HG03097 (cell line): ENCODE measurements at regions not wholly inside any gene's neighbourhood (a gene's known extent, or its start where the extent isn't known, plus 50 kb on each side); places are given as distances from the start of the nearest gene placed in this dataset.

Experiments
- ATAC-seq: cut with Tn5 transposase; IDR thresholded peaks from one replicate; pipeline ENCODE4 v1.9.1; 2021; ENCODE audit not compliant: unreplicated experiment, low FRiP score

DNA sequence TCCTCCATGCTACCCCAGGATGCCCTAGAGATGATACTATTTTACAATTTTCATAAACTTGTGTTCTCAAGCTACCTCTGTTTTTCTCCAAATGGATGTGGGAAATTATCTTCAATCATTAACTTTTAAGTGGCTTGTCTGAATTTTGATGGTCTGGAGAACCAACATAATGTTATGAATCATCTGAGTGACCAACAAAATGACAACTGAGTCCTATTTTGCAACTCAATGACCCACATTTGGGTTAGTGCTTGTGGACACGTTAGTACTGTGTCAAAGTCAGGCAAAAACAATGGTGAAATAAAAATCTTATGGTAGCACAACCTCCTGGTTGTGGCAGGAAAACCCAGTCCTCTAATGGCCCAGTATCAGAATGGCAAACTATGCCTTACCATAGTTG, 352.4 kb upstream of the ZNF385D start:
- no peak for ATAC-seq

DNA sequence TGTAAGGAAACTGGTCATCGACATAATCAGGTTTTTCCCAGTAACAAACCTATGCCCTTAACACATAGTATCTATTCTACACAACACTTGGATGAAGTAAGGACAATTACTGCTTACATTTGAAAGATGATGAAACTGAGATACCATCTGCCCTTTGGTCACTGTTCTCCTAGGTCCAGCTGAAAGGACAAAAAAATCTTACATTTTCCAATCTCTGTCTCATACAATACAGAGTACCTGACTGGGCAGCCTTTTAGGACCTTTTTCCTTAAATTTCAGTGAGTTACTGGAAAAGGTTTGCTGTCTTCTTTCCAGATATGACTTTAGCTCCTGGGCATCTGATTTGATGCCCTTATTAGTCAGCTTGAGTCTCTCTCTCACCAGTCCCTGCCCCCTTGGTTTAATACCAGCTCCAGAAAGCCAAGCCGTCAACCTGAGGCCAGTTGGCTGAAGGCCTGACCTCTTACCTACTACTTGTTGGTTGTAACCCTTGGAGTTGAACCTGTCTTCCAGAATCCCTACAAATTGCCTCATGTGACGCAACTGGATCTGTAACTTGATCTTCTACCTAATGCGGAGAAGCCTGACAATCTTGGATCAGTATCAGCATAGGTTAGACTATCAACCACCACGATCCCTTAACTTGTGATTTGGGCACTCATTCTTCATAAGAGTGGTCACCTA, 355.3 kb upstream of the ZNF385D start:
- ATAC-seq, result no peak

GRCh38 chr3:22111226-22111625, 360.2 kb upstream of the ZNF385D start:
- no peak for ATAC-seq

DNA sequence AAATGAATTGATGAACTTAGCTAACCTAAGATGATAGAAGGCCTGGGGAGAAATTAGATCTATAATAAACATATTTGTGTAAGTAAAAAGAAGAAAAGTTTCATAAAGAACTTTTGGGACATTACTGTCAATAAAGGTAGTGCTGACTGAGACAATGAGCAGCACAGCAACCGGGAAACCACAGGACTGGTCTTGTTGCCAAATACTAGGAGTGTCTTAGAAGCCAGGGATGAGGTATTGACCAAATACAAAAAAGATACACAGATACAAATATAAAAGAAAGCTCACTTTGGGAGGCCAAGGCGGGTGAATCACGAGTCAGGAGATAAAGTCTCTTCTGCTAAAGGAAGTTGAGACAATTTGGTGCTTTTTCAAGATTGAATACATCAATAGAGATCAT, 362.4 kb upstream of the ZNF385D start:
- ATAC-seq, result no peak

- no peak for ATAC-seq
Observed at GRCh38 chr3:22115581-22115980, 364.6 kb upstream of the ZNF385D start.

- no peak for ATAC-seq
Observed at GRCh38 chr3:22117091-22117490, 366.1 kb upstream of the ZNF385D start.

- no peak for ATAC-seq
Observed at GRCh38 chr3:22117751-22118346, 366.8 kb upstream of the ZNF385D start.

DNA sequence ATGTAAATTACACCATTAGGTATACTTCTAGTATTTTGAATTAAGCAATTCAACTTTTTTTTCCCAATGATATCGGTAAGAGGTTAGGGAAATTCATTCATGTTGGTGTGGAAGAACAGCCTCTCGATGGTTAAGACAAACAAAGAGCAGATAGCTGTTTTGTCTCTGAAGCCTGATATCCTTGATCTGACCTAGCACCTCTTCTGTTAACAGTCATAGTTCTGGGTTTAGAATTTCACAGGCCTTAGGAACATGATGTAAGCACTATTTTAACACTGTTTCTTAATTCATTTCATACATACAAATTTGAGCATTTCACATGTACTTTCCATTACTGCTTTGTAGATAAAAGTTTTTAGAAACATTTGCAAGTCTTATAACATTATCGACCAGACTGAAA, 367.5 kb upstream of the ZNF385D start:
- no peak for ATAC-seq

GRCh38 chr3:22121068-22121701, 370.2 kb upstream of the ZNF385D start:
- peak; percentile 74 for ATAC-seq

GRCh38 chr3:22122567-22122966, 371.6 kb upstream of the ZNF385D start:
- peak; percentile 76 for ATAC-seq

DNA sequence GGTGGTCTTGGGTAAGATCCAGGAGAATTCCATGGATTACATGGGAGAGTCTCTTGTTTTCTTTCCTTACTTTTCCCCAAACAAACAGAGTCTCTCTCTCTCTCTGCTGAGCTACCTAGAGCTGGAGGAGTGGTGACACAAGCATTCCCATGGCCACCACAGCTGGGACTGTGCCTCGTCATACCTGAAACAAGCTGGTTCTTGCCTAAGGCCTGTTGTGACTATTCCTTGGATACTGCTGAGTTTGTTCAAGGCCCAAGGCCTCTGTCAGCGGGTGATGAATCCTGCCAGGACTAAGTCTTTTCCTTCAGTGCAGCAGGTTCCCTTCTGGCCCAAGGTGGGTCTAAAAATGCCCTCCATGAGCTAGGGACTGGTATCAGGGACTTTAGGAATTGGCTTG, 378.1 kb upstream of the ZNF385D start:
- no peak for ATAC-seq

DNA sequence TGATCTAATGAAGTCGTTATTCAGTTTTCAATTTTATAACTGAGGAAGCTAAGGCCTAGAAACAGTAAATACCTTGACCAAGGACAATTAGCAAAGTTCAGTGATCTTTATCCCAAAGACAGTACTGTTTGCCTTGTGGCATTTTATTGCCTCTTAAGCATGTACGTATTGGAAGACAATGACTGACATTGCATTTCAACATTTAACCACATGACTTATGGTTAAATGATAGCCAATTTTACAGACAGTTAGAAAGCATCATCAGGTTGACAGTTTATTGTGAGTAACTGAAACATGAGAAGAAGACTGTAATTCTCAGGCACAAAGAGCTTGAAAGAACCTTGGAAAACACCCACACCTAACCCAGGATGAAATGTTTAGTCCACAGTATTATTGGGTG, 390.8 kb upstream of the ZNF385D start:
- ATAC-seq, result no peak

GRCh38 chr3:22147161-22147560, 396.2 kb upstream of the ZNF385D start:
- no peak for ATAC-seq

DNA sequence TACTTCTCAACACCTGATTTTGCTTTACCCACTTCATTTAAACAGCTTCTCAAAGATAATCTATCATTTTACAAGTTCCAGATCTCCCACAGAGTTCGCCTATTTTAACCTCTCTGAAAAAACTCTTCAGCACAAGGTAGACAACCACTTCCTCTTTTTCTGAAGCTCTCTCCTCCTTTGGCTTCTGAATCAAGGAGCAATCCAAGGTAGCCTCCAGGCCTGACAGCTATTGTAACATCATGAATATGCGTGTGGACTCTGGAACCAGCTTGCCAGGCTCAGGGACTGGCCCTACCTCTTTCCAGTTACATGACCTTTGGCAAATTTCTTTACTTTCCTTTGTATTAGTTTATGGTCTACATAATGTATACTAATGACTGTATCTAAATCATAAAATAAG, 405.9 kb upstream of the ZNF385D start:
- no peak for ATAC-seq

GRCh38 chr3:22157848-22158247, 406.8 kb upstream of the ZNF385D start:
- ATAC-seq, result no peak

DNA sequence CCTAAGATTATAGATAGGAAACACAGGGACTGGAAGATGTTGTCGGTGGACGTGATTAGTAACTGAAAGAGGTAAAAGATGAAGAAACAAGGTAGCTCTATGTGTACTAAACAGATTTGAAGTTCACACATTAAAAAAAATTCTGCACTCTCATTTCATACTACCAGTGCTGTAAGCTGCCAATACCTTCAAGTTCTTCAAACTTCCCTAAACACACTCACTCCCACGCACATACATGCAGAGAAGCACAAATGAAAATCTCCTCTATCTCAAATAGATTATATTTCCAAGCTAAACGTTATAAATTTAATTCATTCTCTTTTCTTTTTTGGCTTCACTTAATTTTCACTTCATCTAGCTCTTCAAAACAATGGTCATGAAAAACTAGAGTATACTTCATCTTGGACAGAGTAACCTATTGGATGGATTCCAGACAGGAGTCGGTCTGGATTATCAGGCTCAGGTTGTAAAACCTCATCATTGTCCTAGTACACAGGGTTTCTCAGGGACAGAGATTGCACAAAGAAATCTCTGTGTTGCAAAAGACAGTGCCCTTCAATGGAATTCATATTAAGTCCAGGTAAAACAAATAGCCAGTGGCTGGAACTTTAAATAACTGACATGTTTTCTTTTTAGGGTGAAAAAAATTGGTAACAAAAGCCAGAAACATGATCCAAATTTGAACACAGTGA, 408.1 kb upstream of the ZNF385D start:
- no peak for ATAC-seq

DNA sequence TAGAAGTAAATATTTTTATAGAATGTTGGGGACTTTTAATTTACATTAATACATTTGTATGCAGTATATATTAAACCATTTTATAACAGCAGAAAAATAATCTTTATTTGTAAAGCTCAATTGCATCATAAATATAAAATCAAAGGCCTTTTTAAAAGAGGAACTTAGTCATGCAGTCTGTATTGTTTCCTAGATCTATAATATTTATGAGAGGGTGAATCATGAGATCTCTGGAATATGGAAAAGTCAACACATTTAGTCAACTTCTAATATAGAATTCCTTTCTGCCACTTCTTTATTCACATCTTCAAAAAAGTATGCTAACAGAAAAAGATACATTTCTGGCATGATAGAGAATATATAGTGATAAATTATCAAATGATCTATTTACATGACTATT, 410.3 kb upstream of the ZNF385D start:
- no peak for ATAC-seq

GRCh38 chr3:22170370-22170769, 419.4 kb upstream of the ZNF385D start:
- ATAC-seq, result no peak

GRCh38 chr3:22172964-22173363, 422.0 kb upstream of the ZNF385D start:
- no peak for ATAC-seq

GRCh38 chr3:22175947-22176346, 424.9 kb upstream of the ZNF385D start:
- ATAC-seq, result no peak

DNA sequence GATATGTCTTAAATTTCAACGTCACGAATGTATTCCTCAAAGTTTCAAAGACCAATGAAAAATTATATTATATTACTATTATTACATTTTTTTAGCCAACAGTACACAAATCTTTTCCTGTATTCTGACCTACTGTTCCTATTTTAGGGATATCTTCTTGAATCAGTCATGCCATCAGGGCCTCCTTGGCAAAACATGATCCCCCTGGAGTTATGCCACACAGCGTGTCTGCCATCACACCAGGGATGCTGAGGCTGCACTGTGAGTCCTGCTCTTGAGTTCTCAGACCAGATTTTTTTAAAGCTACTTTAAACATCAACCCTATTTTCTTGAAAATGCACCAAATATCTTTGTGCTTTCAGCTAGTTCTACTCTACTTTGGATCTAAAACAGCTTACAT, 425.9 kb upstream of the ZNF385D start:
- ATAC-seq, result no peak

GRCh38 chr3:22189616-22190015, 438.6 kb upstream of the ZNF385D start:
- ATAC-seq, result no peak
